ENCODE measurements at regions not wholly inside any gene's neighbourhood (a gene's known extent, or its start where the extent isn't known, plus 50 kb on each side); places are given as distances from the start of the nearest gene placed in this dataset.

DNA sequence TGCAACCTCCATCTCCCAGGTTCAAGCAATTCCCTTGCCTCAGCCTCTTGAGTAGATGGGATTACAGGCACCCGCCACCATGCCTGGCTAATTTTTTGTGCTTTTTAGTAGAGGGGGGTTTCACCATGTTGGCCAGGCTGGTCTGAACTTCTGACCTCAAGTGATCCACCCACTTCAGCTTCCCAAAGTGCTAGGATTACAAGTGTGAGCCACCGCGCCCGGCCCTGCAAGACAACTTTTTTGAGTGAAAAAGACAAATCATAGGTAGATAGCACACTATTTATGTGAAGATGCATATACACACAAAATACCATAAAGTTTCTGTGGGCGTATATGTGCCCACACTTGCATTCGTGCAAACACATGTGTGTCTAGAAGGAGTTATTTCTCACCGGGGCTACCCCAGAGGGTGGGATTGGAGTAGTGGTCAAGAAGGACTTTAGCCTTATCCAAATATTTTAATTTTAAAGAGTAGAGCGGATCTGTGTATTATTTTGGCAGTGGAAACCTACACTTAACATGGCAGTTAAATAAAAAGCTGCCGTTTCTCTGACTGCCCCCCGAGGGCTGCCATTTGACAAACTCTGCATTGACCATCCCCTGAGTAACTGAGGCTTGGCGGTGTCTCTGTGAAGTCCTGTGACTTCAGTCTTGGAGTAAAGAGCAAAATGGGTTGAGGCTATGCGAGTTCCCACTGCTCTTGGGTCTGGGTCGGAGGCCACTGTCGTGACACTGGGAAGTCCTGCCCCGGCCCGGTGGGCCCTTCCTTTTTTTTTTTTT lies 93.4 kb upstream of the PTCH1 start:
- DNase-seq = no peak

DNA sequence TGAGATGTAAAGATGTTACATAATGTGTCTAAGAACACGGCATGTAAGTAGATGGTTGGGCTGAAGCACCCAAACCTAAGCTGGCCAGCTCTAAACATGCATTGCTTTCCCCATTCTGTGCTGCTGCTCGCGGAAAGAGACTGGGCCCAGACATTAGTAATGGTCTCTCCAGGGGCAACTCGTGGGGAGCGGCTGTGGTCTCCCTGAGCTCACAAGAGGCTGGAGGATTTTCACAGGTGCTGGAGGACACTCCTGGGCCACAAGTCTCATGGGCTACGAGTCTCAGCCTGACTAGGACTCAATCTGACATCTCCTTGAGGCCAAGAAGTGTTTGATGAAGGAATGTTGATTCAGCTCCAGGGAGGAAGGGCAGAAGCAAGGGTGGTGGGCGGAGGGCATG lies 92.7 kb upstream of the PTCH1 start:
- no peak for DNase-seq

DNA sequence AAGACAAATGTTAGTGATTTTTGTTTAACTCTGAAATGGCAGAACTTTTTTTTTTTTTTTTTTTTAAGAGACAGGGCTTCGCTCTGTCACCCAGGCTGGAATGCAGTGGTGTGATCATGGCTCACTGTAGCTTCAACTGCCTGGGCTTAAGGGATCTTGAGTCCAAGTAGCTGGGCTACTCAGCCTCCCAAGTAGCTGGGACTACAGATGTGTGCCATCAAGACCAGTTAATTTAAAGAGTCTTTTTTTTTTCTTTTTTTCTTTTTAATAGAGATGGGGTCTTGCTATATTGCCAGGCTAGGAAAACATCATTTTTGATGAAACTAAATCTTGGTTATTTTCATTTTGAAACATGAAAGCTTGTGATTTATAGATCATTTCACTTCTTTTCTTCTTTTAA lies 91.6 kb upstream of the PTCH1 start:
- DNase-seq = no peak

DNA sequence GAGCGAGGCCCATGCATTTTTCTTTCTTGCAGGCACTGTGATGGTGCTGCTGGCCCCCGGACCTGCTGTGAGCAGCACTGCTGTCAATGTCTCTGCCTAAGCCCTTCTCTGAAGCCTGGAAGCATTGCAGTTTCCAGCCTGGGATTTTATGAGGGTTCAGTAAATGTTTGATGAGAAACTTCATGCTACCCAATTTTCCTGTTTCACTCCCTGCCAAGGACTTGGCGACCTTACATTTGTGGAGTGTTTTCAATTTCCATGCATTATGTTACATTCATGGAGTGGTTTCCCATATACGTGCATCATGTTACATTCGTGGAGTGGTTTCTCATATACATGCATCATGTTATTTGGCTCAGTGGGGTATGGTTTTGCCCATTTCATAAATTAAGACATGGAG lies 90.7 kb upstream of the PTCH1 start:
- DNase-seq = no peak

DNA sequence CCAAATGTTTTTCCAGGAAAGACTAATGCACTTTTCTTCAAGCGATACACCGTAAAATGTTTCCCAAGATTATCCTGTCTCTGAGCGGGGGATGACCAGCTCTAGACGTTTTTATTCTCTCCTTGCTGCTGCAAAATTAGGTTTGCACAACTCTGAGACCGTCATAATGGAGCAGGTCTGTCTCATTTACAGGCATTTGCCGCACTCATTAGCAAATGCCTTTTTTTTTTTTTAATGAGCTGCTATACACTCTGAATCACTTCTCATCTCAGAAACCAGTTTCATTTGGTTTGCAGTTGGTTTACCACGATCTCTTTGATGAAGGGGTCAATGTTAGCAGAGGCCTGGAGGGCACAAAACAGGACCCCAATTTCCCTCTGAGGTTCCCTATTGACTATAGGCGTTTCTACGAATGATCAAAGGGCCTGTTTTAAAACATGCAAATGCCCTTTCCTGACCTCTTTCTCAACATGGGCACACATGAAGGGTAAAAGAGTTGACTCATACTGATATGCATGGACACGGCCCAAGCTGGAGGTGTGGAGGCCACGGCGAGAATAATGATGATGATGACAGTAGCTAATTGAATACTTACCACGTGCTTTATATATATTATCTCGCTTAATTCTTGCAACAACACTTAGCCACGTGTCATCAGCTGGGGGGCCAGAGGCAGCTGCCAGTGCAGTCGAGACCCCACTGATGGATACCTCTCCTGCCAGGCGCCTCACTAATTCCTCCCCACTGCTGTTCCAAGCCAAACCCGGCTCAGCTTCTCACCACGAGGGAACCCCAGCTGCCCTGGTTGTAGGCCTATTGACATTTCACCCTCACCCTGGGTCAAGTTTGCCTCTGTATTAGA lies 89.9 kb upstream of the PTCH1 start:
- no peak for DNase-seq

DNA sequence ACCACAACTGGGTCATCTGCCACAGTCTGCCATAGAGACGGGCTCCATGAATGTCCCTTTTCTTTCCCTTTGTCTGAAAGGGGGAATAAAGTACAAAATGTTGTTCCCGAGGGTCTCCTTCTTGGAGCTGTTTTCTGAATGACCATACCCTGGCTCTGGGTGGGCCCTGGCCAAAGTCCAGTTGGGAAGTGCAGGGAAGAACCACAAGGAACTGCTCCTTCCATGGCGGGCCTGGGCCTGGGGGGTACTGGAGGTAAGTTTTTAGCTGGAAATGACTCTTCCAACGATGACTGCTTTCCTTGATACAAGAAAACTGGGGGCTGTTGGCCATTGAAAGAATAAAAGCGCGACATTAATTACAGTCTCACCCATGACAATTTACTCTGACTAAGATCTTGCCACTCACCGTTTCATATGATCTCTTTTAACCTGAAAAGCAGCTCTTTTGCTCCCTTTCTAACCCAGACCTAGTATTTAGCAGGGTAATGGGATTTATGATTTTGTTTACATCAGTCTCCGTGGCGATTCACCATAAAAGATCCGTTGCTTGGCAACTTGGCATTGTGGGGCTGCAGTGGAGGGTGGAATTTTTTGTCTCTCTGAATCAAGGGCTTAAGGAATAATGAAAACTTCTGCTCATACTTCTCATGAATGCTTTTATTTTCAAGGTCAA lies 89.2 kb upstream of the PTCH1 start:
- DNase-seq = no peak

DNA sequence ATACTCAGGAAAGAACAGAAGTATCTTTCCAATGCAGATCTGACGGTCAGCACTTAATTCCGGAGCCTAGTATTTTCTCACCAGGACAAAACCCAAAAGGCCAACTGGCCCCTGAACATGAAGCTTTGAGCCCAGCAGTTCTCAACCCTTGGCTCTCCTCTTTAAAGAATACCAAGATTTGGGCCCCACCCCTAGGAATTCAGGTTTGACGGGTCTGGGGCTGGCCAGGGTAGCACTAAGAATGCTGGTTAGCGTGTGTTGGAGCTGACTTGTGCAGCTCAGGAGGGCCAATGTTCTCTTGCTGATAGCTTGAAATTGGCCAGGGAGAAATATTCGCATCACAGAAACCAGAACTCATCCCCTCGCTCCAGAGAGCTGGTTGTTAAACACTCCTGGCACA lies 88.3 kb upstream of the PTCH1 start:
- no peak for DNase-seq

DNA sequence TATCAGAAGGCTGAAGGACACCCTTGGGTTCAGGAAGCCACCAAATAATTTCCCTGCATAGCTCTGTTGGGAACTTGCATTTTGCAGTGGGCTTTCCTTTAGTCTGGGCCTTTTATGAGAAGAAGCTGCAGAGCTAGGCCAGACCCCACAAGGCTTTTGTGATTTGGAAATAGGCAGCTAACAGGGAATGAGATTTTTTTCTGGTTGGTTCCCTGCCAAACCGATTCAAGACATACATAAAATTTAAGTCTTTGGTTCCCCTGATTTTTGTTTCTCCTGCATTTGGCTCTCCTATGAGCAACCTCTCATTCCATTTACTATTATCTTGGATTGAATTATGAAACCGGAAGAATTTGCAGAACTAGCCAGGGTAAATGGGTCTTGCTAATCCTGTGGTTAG lies 81.5 kb upstream of the PTCH1 start:
- DNase-seq = no peak

DNA sequence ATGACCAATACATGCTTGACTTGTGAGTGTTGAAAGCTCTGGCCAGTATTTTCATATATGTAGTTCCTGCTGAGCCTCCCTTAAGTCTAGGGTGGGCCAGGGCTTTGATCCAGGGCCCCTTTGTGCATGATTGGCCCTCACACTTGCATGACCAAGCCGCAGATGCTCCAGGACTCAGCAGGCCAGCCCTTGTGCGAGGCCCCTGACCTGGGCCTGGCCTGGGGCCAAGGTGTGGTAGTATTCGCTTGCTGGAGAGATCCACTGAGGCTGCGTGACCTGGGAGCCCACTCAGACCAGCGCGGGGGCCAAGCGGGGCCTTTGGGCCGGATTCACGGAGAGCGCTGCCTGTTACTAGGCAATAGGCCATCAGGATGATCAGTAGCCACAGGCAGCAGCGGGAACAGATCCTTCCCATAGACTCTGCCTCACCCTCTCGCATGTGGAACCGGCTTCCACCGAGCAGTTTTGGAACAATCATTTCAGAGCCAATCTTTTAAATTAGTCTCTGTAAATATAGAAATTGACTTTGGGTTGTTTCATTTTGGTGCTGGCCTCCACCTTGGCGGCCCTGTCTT lies 79.0 kb upstream of the PTCH1 start:
- no peak for DNase-seq

DNA sequence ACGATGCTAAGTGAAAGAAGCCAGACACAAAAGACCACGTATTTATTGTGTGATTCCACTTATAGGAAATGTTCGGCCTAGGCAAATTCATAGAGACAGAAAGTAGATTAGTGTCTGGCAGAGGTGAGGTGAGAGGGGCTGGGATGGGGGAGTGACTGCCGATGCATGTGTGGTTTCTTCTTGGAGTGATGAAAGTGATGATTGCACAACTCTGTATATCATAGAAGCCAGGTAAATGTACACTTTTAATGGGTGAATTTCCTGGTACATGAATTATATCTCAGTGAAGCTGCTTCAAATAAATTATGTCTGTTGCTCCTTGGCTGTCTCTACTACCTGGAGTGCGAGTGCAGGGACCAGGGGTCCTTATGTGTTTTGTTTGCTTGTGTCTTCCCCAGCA lies 76.2 kb upstream of the PTCH1 start:
- DNase-seq = no peak

DNA sequence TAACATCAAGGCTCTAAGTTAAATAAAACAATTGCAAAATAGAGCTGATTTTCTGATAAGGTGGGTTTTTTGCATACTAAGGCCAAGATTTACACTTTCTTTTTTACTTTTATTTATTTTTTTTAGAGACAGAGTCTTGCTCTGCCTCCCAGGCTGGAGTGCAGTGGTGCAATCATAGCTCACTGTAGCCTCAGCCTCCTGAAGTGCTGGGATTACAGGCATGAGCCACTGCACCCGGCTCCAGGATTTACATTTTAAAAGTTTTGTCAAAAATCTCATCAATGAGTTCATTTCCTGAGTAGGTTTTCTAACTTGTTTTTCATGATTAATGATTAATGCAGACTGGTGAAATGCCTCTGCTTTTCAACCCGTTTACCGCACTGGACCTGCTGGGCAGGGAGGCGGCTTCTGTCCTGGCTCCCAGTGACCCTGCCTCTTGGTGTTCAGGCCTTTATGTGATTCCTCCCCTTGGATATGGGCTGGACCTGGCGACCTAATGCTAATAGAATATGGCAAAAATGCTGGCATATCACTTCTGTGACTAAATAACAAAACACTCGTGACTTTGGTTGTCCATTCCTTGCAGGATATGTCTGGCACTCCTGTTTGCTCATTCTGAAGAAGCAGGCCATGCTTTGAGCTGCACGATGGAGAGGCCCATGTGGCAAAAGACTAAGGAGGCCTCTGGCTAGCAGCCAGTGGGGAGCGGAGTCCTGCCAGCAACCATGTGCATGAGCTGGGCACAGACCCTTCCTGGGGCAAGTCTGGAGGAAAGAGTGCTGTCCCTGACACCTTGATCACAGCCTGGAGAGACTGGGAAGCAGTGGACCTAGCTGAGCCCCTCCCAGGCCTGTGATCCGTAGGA lies 72.2 kb upstream of the PTCH1 start:
- no peak for DNase-seq

DNA sequence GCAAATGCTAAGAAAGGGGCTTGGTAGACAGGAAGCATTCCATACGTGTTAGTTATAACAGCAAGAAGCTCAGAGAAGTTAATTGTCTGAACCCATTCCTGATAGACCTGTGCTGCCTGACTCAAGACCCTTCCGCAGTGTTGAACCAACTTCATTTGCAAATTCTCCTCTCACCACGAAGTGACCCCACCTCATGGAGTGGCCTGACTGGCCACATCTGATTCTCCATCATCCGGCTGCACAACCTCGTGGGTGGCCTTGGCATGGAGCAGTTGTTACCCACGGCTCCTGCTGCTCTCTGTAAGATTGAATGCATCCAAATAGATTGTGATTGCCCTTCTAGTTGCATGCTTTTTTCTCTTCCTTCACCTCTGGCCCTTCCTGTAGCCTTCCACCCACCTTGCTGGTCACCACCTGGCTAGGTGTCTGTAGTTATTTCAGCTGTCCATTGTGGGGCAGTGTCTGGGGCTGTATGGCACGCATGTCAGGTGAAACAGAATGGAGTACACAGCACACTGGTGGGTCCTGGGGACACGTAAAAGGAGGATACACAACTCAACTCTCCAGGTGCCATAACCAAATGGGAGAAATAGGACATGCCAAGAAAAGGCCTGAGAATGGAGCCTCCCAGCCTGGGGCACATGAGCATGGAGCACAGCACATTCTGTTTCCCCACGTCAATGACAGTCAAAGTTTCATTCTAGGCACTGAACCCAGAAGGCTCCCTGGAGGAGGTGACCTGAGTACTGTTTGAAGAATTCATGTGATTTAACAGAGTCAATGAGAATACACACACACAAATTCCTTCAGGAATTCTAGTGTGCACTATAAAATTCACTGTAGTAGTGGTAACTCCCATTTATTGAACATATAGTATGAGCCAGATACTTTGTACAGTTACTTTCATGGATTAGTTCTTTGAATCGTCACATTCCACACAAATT lies 70.5 kb upstream of the PTCH1 start:
- no peak for DNase-seq

DNA sequence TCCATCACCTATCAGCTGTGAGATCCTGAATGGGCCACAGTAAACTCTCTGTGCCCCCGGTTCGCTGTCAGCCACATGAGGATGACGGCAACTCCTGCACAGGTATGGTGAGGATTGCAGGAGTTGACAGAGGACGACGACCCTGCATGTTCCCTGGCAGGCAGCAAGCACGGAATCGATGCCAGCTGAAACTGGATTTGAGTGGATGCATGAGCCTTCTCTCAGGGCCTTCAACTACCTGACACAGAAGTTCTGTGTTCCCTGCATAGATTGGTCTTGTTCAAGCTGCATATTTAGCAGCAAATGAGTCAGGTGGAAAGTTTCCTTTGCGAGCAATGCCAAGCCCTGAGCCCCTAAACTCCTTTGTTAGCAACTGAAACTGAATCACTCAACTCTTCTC lies 69.6 kb upstream of the PTCH1 start:
- DNase-seq = no peak

DNA sequence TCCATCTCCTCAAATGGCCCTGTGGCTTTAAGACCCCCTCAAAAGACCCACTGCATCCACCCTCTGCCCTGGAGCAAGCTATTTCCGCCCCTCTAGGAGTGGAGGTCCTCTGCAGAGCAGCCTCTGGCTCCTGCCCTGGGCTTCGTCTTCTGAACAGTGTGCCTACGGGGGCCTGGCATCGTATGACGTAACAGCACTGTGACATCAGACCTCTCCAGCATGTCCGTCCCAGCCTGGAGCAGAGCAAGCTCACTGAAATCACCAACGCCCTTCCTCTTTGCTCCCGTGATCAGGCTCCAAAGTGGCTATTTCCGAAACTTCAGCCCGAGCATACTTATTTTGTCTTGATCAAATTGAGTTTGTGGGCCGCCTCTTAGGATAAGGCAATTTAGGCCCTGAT lies 69.1 kb upstream of the PTCH1 start:
- no peak for DNase-seq

DNA sequence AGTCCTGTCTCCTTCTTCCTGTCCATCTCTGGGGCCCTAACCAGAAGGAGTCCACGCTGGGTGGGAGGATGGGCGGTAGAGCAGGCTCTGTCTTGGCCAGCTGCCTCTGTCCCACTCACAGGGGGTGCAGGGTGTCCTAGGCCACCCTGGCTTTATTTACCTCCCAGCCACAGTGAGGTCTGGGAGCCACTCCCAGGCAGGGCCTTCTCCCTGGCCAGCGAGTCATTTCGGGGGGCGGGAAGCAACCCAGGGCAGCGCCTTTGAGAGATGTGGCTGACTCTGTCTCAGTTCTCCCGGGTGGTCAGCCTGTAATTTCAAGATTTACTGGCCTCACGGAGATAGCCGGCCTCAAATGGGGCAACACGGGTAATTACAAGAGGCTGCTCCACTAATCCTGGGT lies 67.4 kb upstream of the PTCH1 start:
- DNase-seq = no peak

DNA sequence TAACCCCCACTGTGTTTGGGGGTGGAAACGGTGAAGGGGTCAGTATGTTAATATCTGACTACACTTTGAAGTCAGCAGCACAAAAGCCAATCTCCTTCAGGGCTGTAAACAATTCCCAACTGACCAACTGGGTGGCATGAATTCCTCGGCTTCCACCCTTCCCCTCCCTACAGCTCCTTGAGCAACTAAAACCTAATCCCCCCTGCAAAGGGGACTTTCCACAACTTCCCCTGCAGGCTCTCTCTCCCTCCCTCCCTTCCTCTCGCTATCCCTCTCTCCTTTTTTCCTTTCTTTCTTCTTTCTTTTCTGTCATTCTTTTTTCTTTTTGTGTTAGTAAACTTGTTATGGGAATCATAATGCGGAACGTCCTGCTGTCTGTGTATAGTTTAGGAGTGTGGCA lies 65.1 kb upstream of the PTCH1 start:
- DNase-seq = no peak

DNA sequence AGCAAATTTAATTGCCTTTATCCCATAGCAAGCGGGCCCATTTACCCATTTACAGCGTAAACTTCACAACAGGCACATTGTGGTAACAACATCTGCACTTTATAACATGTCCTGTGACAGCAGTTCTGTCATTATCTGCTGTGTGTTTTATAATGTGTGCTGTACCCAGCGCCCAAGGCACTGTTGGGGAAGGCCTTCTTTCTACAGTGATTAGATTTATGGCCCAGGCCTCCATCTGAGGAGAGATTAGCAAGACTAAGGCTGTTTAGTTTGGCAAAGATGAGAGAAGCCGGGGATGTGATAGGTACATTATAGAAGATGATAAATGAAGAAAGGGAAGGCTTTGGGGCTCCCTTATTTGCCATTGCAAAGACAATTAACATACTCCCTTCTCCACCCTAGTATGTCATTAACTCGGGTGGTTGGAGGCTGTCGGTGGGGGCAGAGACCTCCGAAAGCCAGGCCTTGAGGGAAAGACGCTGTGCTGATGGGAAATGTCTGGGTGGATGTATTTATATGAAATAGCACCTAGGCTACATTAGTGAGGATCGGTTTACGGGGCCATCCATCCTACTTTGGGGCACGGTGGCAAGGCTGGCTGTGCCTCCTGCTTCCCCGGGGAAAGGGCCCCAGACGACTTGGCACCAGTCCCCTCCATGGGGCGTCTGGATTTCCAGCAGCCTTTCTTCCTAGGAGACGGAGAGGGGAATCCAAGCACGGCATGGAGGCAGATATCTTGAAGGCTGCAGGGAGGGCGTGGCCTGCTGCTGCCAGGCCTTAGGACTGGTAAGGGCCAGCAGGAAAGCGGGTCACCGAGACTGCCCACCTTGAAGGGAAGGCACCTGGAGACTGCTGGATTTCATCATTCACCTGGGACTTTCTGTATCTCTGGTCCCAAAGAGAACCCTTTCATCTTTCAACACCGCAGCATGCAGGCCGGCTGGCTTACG lies 64.3 kb upstream of the PTCH1 start:
- DNase-seq = no peak

DNA sequence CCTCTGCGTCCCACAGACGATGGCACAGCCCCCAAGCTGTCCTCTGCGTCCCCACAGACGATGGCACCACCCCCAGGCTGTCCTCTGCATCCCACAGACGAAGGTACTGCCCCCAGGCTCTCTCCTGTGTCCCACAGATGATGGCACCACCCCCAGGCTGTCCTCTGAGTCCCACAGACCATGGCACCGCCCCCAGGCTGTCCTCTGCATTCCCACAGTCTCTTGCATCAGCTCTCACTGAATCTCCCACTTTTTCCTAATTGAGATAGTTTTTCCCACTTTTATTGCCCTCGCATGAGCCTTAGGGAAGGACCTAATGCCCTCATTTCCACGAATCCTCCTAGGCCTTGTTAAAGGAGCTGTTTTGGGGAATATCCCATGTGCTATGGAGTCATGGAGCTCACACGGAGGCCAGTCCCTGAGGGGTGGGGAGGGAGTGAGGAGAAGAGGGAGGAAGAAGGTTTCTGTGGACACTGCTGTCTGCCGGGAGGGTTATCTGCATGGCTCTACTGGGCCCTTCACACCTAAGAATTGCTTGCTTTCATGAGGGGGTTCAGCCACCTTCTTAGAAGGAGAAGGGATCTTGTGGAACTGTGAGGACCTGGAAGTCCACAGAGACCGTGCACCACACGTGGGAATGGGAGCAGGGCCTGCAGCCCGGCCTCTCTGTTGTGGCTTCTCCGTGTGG lies 58.2 kb upstream of the PTCH1 start:
- no peak for DNase-seq

DNA sequence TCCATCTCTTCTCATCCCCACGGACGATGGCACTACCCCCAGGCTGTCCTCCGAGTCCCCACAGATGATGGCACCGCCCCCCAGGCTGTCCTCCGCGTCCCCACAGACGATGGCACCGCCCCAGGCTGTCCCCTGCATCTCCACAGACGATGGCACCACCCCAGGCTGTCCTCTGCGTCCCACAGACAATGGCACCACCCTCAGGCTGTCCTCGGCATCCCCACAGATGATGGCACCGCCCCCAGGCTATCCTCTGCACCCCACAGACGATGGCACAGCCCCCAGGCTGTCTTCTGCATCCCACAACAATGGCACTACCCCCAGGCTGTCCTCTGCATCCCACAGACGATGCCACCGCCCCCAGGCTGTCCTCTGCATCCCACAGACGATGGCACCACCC lies 57.4 kb upstream of the PTCH1 start:
- no peak for DNase-seq

DNA sequence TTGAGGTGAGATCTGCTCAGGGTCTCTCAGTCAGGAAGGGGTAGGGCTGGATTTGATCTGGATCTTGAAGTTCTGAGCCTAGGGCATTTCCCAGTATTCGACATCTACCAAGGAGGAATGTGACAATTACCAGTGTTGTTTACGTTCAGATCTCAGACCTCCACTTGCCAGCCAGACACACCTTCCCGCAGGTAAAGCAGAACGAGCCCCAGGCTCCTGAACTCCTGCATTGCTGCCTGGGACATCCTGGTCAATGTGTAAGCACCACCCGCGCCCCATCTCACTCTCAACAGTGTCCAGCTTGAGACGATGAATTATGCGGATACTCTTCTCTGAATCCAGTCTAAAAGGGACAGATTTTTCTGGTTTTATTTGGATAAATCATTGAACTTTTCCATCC lies 56.7 kb upstream of the PTCH1 start:
- no peak for DNase-seq

All from NCI-H1417 treated with DMSO at 0.1 percent for 48 hours (cell line).